HG02678 (cell line): ENCODE measurements at regions not wholly inside any gene's neighbourhood (a gene's known extent, or its start where the extent isn't known, plus 50 kb on each side); places are given as distances from the start of the nearest gene placed in this dataset.

Experiments
- ATAC-seq: cut with Tn5 transposase; IDR thresholded peaks from one replicate; pipeline ENCODE4 v1.9.1; 2021; ENCODE audit warnings: mild to moderate bottlenecking, moderate library complexity; ENCODE audit not compliant: unreplicated experiment

DNA sequence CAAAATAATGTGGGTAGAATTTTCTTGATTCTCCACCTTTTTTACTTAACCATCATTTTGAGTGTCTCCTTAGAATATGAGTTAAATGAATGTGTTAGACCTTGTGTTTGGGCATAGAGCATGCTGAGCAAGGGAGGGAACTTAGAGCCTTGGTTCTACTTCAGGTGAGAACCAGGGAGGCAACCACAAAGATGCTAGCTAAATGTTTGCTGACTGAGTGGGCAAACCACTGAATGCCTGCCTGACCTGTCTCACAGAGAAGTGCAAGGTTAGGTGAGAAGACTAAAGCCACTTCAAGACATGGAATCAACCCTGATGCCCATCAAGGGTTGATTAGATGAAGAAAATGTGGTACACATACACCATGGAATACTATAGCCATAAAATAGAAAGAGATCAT, 242.6 kb upstream of the ZNF32 start:
- ATAC-seq = no peak

- no peak for ATAC-seq
Measured at GRCh38 chr10:43890124-43890523, 241.4 kb upstream of the ZNF32 start.

- ATAC-seq = no peak
Measured at GRCh38 chr10:43888586-43888985, 239.9 kb upstream of the ZNF32 start.

- no peak for ATAC-seq
Measured at GRCh38 chr10:43885842-43886241, 237.2 kb upstream of the ZNF32 start.

DNA sequence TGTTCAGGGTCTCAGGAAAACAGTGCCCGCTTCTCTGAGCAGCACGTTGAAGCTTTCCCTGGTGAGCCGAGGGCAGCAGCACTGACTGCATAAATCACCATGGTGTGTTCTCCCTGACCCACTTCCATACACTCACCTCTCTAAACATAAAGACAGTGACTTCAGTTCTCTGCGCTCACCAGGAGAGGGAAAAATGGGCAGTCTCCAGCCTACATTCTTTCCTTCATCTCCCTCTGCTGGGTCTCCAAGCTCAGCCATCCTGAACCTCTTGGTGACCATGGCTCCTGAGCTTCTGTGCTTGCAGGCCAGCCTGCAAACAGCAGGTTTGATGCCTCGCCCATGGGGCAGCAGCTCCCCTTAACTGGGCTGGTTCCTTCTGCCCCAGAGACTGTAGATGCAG, 236.6 kb upstream of the ZNF32 start:
- no peak for ATAC-seq

GRCh38 chr10:43884501-43885105, 235.9 kb upstream of the ZNF32 start:
- no peak for ATAC-seq

DNA sequence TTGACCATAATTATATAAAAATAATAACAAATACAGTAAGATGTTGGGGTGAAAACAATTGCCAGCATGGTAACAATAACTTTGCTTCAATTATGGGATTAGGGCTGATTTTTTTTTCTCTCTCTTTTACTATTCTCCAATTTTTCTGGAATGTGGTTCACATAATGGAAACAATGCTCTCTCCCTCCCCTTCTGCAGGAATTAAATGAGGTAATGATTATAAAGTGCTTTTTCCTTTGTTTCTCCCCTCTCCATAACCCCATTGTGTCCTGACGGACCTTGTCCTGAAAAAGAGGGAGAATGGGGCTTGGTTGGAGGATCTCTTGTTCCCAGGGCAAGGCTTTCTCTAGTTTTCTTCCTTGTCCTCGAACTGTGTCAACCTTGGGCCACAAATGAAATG, 234.0 kb upstream of the ZNF32 start:
- ATAC-seq = no peak

GRCh38 chr10:43881657-43882056, 233.0 kb upstream of the ZNF32 start:
- ATAC-seq = no peak

- ATAC-seq = no peak
Measured at GRCh38 chr10:43880160-43880559, 231.5 kb upstream of the ZNF32 start.

GRCh38 chr10:43879742-43880141, 231.1 kb upstream of the ZNF32 start:
- no peak for ATAC-seq

DNA sequence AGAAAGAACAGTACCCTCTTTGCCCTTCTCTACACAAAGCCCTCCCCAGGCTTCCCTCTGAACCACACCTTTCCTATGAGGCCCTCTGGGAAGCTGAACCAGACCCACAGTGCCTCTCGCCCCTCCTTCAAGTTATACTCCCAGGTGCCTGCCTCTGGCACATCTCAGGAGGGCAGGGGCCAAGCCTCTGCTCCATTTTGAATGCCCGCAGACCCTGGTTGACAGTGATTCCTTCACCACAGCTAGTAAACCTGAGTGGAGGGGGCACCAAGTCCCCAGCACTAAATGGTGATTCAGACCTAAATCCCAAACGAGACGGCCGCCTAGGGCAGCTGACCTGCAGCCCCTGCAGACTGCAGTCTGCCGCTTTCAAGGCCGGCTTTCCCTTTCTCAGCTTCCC, 230.5 kb upstream of the ZNF32 start:
- ATAC-seq = no peak

- no peak for ATAC-seq
Measured at GRCh38 chr10:43878386-43878785, 229.7 kb upstream of the ZNF32 start.

- ATAC-seq = no peak
Measured at GRCh38 chr10:43876976-43877375, 228.3 kb upstream of the ZNF32 start.

- ATAC-seq = no peak
Measured at GRCh38 chr10:43874984-43875383, 226.3 kb upstream of the ZNF32 start.

GRCh38 chr10:43873717-43874116, 225.0 kb upstream of the ZNF32 start:
- ATAC-seq = no peak

- no peak for ATAC-seq
Measured at GRCh38 chr10:43872644-43873043, 224.0 kb upstream of the ZNF32 start.

DNA sequence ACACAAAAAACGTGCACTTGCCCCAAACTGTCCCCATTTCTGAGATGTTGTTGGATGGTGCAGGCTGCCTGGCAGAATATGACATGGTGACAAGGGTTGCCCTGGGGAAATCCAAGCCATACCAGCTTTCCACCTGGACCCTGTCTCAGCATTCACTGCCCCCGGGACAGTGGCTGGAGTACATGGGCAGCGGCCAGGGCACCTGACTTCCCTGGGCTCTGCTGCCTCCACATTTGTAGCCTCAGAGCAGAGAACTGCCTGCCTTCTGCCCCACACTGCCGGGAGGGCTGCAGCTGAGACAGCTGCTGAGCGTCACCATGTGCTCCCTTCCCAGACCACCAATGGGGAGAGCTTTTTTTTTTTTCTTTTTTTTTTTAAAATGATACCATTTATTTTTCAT, 222.9 kb upstream of the ZNF32 start:
- no peak for ATAC-seq

GRCh38 chr10:43870968-43871439, 222.3 kb upstream of the ZNF32 start:
- ATAC-seq = no peak

DNA sequence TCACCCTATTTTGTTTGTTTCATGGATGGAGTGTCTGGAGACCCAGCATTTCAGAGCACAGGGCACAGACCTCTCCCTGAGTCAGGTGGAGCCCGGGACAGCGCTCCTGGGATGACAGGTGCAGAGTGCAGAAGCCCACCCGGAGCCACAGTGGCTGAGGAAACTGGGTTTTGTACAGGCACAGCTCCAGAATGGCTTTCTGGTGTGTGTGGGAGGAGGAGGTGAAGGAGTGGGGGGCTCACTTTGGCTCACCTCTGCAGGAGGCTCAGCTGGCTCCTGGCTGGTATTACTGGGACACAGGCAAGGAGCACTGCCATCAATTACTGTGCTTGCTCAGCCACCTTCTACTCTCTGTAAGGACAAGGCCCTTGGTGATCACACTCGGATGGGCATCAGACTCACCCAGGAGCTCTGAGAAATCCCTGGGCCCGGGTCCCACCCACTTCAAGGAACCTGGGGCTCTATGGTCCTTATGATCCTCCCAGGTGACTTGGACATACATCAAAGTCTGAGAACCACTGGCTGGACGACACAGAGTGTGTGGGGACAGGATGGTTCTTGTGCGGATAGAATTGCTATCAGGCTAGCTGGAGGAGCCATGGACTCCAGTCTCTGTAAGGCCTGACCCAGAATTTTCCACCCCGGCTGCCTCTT, 221.1 kb upstream of the ZNF32 start:
- no peak for ATAC-seq

- no peak for ATAC-seq
Measured at GRCh38 chr10:43868952-43869351, 220.3 kb upstream of the ZNF32 start.

DNA sequence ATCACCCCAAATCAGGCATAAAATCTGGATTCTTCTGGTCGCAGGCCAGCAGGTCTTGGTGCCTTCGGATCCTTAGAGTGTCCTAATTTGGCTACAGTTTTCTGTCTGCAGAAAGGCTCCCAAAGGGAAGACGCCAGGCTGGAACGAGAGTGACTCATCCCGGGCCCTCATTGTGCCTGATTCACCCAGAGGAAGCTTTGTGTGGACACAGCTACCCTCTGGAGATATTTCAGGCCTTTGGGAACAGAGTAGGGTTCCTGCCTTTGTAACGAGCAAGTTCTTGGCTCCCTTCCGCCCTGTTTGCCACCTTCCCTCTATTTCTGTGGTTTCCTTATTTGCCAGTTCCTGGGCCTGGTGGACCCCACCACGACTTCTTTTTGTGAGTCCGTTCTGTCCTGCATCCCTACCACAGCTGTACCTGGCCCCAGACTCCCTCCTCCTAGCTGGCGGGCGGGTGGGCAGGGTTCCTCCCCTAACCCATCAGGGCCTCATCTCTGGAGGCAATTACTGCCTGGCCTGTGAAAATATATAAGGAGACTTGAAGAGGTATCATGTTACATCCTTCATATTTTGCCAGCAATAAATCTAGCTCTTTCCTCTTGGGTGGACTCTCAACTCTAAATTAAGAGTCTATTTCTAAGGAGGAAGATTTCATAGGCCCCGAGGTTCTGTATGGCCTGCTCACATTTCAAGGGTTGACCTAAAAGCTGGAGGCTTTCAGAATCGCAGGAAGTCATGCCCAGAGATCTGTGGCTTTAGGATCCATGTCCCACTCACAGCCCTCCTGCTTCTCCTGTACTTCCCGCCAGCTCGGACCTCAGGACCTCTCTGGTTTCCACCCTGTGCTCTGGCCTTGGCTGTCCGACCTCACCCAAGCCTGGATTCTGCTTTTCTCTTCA, 219.2 kb upstream of the ZNF32 start:
- no peak for ATAC-seq

- ATAC-seq = no peak
Measured at GRCh38 chr10:43867113-43867512, 218.4 kb upstream of the ZNF32 start.
